ENCODE measurements at regions not wholly inside any gene's neighbourhood (a gene's known extent, or its start where the extent isn't known, plus 50 kb on each side); places are given as distances from the start of the nearest gene placed in this dataset.

- Mint-ChIP-seq H3K9me3 (no peaks in the 10 kb centered on the region), H3K27me3 (ENCODE audit: low read depth) (no peaks in the 10 kb centered on the region), H3K36me3 (no peaks in the 10 kb centered on the region), H3K4me3 (no peak overlapping the region), H3K4me1 (peaks cover 12% of the 10 kb centered on the region), H3K27ac (peak overlapping the region; percentile 45; the same call in 1 of the 2 replicates)
- ChIA-PET CTCF (interaction anchor here (1.4 to 1.8 kb wide), 2 partner anchors 175 to 181 kb away, joined by 4 to 5 read pairs; no protein-coding TSS in a partner anchor), POLR2A (no interaction called here)
- no peak for ATAC-seq
- TF ChIP-seq ZNF423 (CRISPR knock-in tag; IDR thresholded peaks at IDR 0.05) (0 out of 2 replicates have a peak, but pooled peaks have one; percentile 29), ZNF121 (CRISPR knock-in tag; IDR thresholded peaks at IDR 0.05) (peak; percentile 80; the same call in 1 of the 2 replicates), STAT6 (CRISPR knock-in tag; conservative IDR thresholded peaks at IDR 0.05; ENCODE audit: low read depth) (no peak), SMAD4 (CRISPR knock-in tag; IDR thresholded peaks at IDR 0.05) (no peak)
- DNase-seq (ENCODE audit: low spot score), result no peak
Observed at GRCh38 chr1:9448132-9449109, 90.8 kb upstream of the SLC25A33 start.

- CTCF ChIA-PET, result interaction anchor here (1.4 to 1.8 kb wide), 2 partner anchors 176 to 182 kb away, joined by 4 to 5 read pairs; no protein-coding TSS in a partner anchor
- H3K9me3 Mint-ChIP-seq, result no peaks in the 10 kb centered on the region
- ATAC-seq (no peak), DNase-seq (ENCODE audit: low spot score) (no peak)
- peaks cover 12% of the 10 kb centered on the region for H3K4me1 Mint-ChIP-seq
- no peak overlapping the region for H3K4me3 Mint-ChIP-seq
- POLR2A ChIA-PET, result no interaction called here
- no peaks in the 10 kb centered on the region for H3K36me3 Mint-ChIP-seq
- no peak overlapping the region for H3K27ac Mint-ChIP-seq
- H3K27me3 Mint-ChIP-seq (ENCODE audit: low read depth), result no peaks in the 10 kb centered on the region
- TF ChIP-seq ERG (CRISPR knock-in tag; IDR thresholded peaks at IDR 0.05) (no peak), HMGA2 (CRISPR knock-in tag; IDR thresholded peaks at IDR 0.05) (no peak)
Observed at GRCh38 chr1:9449110-9449627, 90.1 kb upstream of the SLC25A33 start.

- H3K27me3 Mint-ChIP-seq (ENCODE audit: low read depth), result no peaks in the 10 kb centered on the region
- H3K4me3 Mint-ChIP-seq, result no peak overlapping the region
- ChIA-PET CTCF (interaction anchor here (0.6 to 1.4 kb wide), 3 partner anchors 102 to 183 kb away, joined by 3 to 6 read pairs (median 5); no protein-coding TSS in a partner anchor), POLR2A (no interaction called here)
- no peaks in the 10 kb centered on the region for H3K36me3 Mint-ChIP-seq
- DNase-seq (ENCODE audit: low spot score) (no peak), ATAC-seq (no peak)
- H3K27ac Mint-ChIP-seq, result no peak overlapping the region
- H3K4me1 Mint-ChIP-seq, result peaks cover 12% of the 10 kb centered on the region
- TF ChIP-seq HMGXB4 (CRISPR knock-in tag; IDR thresholded peaks at IDR 0.05) (no peak), OVOL2 (CRISPR knock-in tag; IDR thresholded peaks at IDR 0.05; ENCODE audit: borderline replicate concordance) (no peak), ZNF263 (CRISPR knock-in tag; IDR thresholded peaks at IDR 0.05; ENCODE audit: low read depth) (no peak), ATF3 (CRISPR knock-in tag; conservative IDR thresholded peaks at IDR 0.05) (0 out of 2 replicates have a peak, but pooled peaks have one; percentile 40), MLX (CRISPR knock-in tag; IDR thresholded peaks at IDR 0.05) (no peak)
- no peaks in the 10 kb centered on the region for H3K9me3 Mint-ChIP-seq
Observed at GRCh38 chr1:9449976-9450696, 89.1 kb upstream of the SLC25A33 start.

All from WTC11 (cell line).